ENCODE measurements at regions not wholly inside any gene's neighbourhood (a gene's known extent, or its start where the extent isn't known, plus 50 kb on each side); places are given as distances from the start of the nearest gene placed in this dataset.

DNA sequence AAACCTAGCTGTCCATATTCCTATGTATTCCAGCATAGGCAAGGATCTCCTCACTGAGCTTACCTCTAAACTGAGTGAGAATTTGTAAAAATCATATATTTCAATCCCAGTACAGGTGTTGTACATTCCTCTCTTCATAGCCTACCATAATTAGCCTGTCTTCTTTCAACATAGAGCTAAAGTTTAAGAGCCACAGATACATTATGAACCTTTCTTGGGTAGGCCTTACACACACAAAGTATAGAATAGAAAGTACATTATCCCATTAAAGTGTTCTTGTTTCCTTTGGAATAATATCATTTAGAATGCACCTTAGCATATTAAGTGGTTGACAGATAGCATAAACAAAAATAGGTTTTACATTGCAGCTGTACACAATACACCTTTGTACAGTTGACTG, 282.1 kb upstream of the TMEM161B start:
- TF ChIP-seq, protein P1, sequence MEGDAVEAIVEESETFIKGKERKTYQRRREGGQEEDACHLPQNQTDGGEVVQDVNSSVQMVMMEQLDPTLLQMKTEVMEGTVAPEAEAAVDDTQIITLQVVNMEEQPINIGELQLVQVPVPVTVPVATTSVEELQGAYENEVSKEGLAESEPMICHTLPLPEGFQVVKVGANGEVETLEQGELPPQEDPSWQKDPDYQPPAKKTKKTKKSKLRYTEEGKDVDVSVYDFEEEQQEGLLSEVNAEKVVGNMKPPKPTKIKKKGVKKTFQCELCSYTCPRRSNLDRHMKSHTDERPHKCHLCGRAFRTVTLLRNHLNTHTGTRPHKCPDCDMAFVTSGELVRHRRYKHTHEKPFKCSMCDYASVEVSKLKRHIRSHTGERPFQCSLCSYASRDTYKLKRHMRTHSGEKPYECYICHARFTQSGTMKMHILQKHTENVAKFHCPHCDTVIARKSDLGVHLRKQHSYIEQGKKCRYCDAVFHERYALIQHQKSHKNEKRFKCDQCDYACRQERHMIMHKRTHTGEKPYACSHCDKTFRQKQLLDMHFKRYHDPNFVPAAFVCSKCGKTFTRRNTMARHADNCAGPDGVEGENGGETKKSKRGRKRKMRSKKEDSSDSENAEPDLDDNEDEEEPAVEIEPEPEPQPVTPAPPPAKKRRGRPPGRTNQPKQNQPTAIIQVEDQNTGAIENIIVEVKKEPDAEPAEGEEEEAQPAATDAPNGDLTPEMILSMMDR (IDR thresholded peaks at IDR 0.05; ENCODE audit: borderline replicate concordance, extremely low read depth, low read length, poor library complexity, severe bottlenecking): no peak
- TF ChIP-seq EZH2 (IDR thresholded peaks at IDR 0.05; ENCODE audit: borderline replicate concordance, low read depth, low read length, severe bottlenecking): no peak
- no peak overlapping the region for H3K27ac ChIP-seq (ENCODE audit: low read length)
- DNase-seq (no peak), ATAC-seq (ENCODE audit: insufficient read depth, low read depth) (no peak)
- no peak overlapping the region for H3K9ac ChIP-seq (ENCODE audit: low read depth, low read length)
- no peaks in the 10 kb centered on the region for H3K79me2 ChIP-seq (ENCODE audit: insufficient read depth, low read length)
- no peaks in the 10 kb centered on the region for H3K36me3 ChIP-seq (ENCODE audit: insufficient read depth, low read length)
- no peaks in the 10 kb centered on the region for H3K27me3 ChIP-seq (ENCODE audit: insufficient read depth, low read length, poor library complexity)
- no peaks in the 10 kb centered on the region for H4K20me1 ChIP-seq (ENCODE audit: insufficient read depth, low read length)
- H3K4me3 ChIP-seq (ENCODE audit: low read depth in 1 of 2, low read length in 2 of 2): no peak overlapping the region
- H3K9me3 ChIP-seq (ENCODE audit: insufficient read depth, low read length, severe bottlenecking): no peaks in the 10 kb centered on the region
- H3K4me1 ChIP-seq (ENCODE audit: insufficient read depth, low read length): no peaks in the 10 kb centered on the region
- no peak overlapping the region for H3K4me2 ChIP-seq (ENCODE audit: insufficient read depth, low read length)
- no peak overlapping the region for H2AFZ ChIP-seq (ENCODE audit: low read depth, low read length)

DNA sequence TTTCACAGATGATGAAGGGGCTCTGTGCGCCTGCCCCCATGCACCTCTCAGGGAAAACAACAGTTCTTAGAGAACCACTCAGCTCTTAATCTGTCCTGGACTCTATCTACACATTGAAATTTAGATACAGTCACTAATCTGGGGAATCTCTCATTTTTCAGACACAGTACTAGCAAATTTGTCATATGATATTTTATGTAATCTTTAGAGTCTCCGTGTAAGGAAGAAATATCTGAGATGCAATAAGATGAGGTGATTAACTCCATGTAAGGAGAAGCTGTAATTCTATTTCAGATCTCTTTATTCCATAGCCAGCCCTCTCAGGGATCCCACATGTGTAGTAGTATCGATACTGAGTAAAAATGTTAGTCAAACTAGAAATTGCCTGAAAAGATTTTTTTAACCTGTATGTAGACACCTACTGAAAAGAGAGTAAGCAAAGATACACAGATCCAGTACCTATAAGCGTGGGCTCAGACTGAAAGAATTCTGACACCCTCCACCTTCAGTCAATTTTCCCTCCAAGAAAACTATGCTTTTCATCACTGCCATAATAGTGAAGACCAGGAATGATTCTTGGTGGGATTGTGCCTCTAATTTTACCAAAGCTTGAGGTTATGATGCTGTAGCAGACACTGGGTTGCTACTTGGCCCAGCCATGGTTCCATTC, 279.6 kb upstream of the TMEM161B start:
- Histone ChIP-seq H3K27ac (ENCODE audit: low read length) (no peak overlapping the region), H3K4me3 (ENCODE audit: low read depth in 1 of 2, low read length in 2 of 2) (no peak overlapping the region), H3K4me1 (ENCODE audit: insufficient read depth, low read length) (no peaks in the 10 kb centered on the region), H3K9me3 (ENCODE audit: insufficient read depth, low read length, severe bottlenecking) (no peaks in the 10 kb centered on the region), H3K36me3 (ENCODE audit: insufficient read depth, low read length) (no peaks in the 10 kb centered on the region), H2AFZ (ENCODE audit: low read depth, low read length) (no peak overlapping the region), H3K9ac (ENCODE audit: low read depth, low read length) (no peak overlapping the region), H3K27me3 (ENCODE audit: insufficient read depth, low read length, poor library complexity) (no peaks in the 10 kb centered on the region), H3K4me2 (ENCODE audit: insufficient read depth, low read length) (no peak overlapping the region), H4K20me1 (ENCODE audit: insufficient read depth, low read length) (no peaks in the 10 kb centered on the region), H3K79me2 (ENCODE audit: insufficient read depth, low read length) (no peaks in the 10 kb centered on the region)
- DNase-seq (no peak), ATAC-seq (ENCODE audit: insufficient read depth, low read depth) (no peak)
- TF ChIP-seq, protein P1 (IDR thresholded peaks at IDR 0.05; ENCODE audit: borderline replicate concordance, extremely low read depth, low read length, poor library complexity, severe bottlenecking): no peak
- TF ChIP-seq EZH2 (IDR thresholded peaks at IDR 0.05; ENCODE audit: borderline replicate concordance, low read depth, low read length, severe bottlenecking): no peak

DNA sequence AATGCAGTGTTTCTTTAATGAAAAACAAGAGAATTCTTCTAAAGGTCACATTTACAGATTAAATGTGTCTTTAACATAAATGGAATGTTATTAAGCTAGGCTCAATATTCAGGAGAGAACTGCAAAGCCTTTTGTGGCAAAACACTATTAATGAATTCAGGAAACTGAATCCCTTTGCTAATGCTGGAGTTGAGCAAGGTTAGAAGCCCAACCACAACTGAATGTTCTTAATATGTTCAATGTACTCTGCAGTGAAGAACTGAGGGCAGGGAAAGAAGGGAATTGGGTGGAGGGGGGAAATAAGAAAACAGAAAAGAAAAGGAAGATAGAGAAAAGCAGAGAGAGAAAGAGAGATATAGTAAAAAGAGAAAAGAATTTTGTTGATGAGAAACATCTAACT, 276.7 kb upstream of the TMEM161B start:
- no peaks in the 10 kb centered on the region for H3K27me3 ChIP-seq (ENCODE audit: insufficient read depth, low read length, poor library complexity)
- no peaks in the 10 kb centered on the region for H3K36me3 ChIP-seq (ENCODE audit: insufficient read depth, low read length)
- H3K4me3 ChIP-seq (ENCODE audit: low read depth in 1 of 2, low read length in 2 of 2): no peak overlapping the region
- ATAC-seq (ENCODE audit: insufficient read depth, low read depth) (no peak), DNase-seq (no peak)
- no peak overlapping the region for H3K9ac ChIP-seq (ENCODE audit: low read depth, low read length)
- no peak overlapping the region for H3K27ac ChIP-seq (ENCODE audit: low read length)
- no peaks in the 10 kb centered on the region for H3K79me2 ChIP-seq (ENCODE audit: insufficient read depth, low read length)
- no peaks in the 10 kb centered on the region for H4K20me1 ChIP-seq (ENCODE audit: insufficient read depth, low read length)
- H3K9me3 ChIP-seq (ENCODE audit: insufficient read depth, low read length, severe bottlenecking): no peaks in the 10 kb centered on the region
- H2AFZ ChIP-seq (ENCODE audit: low read depth, low read length): no peak overlapping the region
- H3K4me1 ChIP-seq (ENCODE audit: insufficient read depth, low read length): no peaks in the 10 kb centered on the region
- no peak overlapping the region for H3K4me2 ChIP-seq (ENCODE audit: insufficient read depth, low read length)
- TF ChIP-seq EZH2 (IDR thresholded peaks at IDR 0.05; ENCODE audit: borderline replicate concordance, low read depth, low read length, severe bottlenecking): no peak
- TF ChIP-seq, protein P1 (IDR thresholded peaks at IDR 0.05; ENCODE audit: borderline replicate concordance, extremely low read depth, low read length, poor library complexity, severe bottlenecking): no peak

Measured in DND-41 (cell line).